ENCODE measurements at regions not wholly inside any gene's neighbourhood (a gene's known extent, or its start where the extent isn't known, plus 50 kb on each side); places are given as distances from the start of the nearest gene placed in this dataset.

DNA sequence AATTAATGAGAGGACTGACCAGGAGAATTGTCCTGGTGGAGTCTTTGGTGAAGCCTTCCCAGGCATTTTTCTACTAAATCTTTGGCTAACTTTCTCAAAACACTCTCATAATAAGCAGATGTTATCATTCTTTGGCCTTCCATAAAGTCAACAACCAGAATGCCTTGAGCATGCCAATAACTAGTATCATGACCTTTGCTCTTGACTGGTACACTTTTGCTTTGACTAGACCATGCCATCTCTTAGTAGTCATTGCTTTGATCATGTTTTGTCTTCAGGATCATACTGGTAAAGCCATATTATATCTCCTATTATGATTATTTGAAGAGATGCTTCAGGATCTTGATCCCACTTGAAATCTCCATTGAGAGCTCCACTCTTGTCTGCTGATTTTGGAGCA, 506.9 kb downstream of the ELAVL2 start:
- Mint-ChIP-seq H3K4me3 (ENCODE audit: unreplicated experiment) (no peak overlapping the region), H3K27me3 (ENCODE audit: low read depth) (no peaks in the 10 kb centered on the region), H3K27ac (ENCODE audit: unreplicated experiment) (no peak overlapping the region), H3K4me1 (ENCODE audit: low read depth) (no peaks in the 10 kb centered on the region), H3K9me3 (ENCODE audit: low read depth) (no peaks in the 10 kb centered on the region), H3K36me3 (ENCODE audit: low read depth) (no peaks in the 10 kb centered on the region)
- DNase-seq (ENCODE audit: low spot score), result no peak
- TF ChIP-seq, protein P1, sequence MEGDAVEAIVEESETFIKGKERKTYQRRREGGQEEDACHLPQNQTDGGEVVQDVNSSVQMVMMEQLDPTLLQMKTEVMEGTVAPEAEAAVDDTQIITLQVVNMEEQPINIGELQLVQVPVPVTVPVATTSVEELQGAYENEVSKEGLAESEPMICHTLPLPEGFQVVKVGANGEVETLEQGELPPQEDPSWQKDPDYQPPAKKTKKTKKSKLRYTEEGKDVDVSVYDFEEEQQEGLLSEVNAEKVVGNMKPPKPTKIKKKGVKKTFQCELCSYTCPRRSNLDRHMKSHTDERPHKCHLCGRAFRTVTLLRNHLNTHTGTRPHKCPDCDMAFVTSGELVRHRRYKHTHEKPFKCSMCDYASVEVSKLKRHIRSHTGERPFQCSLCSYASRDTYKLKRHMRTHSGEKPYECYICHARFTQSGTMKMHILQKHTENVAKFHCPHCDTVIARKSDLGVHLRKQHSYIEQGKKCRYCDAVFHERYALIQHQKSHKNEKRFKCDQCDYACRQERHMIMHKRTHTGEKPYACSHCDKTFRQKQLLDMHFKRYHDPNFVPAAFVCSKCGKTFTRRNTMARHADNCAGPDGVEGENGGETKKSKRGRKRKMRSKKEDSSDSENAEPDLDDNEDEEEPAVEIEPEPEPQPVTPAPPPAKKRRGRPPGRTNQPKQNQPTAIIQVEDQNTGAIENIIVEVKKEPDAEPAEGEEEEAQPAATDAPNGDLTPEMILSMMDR (IDR thresholded peaks at IDR 0.05), result no peak

DNA sequence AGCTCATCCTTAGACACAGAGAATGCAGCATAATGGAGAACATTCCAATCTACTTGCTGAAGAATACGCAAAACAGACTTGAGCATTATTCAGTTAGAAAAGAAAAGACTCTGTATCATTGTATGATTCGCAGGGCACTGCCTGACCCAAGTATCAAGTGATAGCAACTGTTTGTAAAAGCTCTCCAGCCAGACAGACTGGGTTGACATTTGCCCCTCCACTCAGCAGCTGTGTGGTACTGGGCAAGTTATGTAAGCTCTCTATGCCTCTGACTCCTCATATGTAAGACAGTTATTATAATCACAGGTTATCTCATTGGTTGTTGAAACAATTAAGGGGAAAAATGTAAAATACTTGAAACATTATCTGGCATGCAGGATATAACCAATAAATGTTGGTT, 505.0 kb downstream of the ELAVL2 start:
- TF ChIP-seq, protein P1 (IDR thresholded peaks at IDR 0.05), result no peak
- Mint-ChIP-seq H3K27ac (ENCODE audit: unreplicated experiment) (no peak overlapping the region), H3K9me3 (ENCODE audit: low read depth) (no peaks in the 10 kb centered on the region), H3K4me1 (ENCODE audit: low read depth) (no peaks in the 10 kb centered on the region), H3K4me3 (ENCODE audit: unreplicated experiment) (no peak overlapping the region), H3K27me3 (ENCODE audit: low read depth) (no peaks in the 10 kb centered on the region), H3K36me3 (ENCODE audit: low read depth) (no peaks in the 10 kb centered on the region)
- DNase-seq (ENCODE audit: low spot score), result no peak

DNA sequence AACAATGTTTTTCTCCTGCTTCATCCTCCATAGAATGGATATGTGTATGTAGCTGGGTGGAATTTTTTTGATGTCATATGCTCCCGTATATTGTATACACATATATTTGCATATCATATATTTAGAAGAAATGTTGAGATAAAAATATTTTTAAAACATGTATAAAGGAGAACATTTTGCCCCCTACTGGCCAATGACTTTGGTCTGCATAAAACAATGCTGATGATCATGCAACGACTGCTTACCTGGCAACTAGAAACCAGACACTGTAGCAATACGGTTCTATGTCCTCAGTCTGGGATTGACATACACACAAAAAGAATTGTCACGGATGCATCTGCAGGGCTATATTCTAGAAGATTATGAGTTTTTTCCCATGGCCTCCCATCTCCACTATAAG, 503.6 kb downstream of the ELAVL2 start:
- Mint-ChIP-seq H3K27ac (ENCODE audit: unreplicated experiment) (no peak overlapping the region), H3K4me1 (ENCODE audit: low read depth) (no peaks in the 10 kb centered on the region), H3K4me3 (ENCODE audit: unreplicated experiment) (no peak overlapping the region), H3K36me3 (ENCODE audit: low read depth) (no peaks in the 10 kb centered on the region), H3K9me3 (ENCODE audit: low read depth) (no peaks in the 10 kb centered on the region), H3K27me3 (ENCODE audit: low read depth) (no peaks in the 10 kb centered on the region)
- TF ChIP-seq, protein P1 (IDR thresholded peaks at IDR 0.05), result peak; percentile 69
- no peak for DNase-seq (ENCODE audit: low spot score)

DNA sequence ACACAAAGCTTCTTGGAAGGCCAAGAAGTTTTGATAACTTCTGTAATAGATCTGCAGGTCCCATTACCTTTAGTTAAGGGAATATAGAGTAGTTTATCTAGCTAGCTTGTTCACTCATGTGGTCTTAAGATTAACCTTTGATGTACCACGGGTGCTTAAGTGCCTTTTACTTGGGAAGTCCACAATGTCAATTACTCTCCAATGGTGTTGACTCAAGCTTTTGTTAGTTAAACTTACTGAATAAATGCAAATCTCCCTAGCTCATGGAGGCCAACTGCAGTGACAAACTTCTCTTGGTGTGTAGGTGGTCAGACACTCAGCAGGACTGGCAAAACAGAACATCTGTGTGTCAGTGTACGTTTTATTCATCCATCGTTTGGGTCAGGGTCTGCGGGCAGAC, 501.5 kb downstream of the ELAVL2 start:
- TF ChIP-seq, protein P1 (IDR thresholded peaks at IDR 0.05), result no peak
- Mint-ChIP-seq H3K4me3 (ENCODE audit: unreplicated experiment) (no peak overlapping the region), H3K36me3 (ENCODE audit: low read depth) (peaks cover 2% of the 10 kb centered on the region), H3K9me3 (ENCODE audit: low read depth) (peaks cover 7% of the 10 kb centered on the region), H3K27ac (ENCODE audit: unreplicated experiment) (no peak overlapping the region), H3K27me3 (ENCODE audit: low read depth) (no peaks in the 10 kb centered on the region), H3K4me1 (ENCODE audit: low read depth) (no peaks in the 10 kb centered on the region)
- no peak for DNase-seq (ENCODE audit: low spot score)

DNA sequence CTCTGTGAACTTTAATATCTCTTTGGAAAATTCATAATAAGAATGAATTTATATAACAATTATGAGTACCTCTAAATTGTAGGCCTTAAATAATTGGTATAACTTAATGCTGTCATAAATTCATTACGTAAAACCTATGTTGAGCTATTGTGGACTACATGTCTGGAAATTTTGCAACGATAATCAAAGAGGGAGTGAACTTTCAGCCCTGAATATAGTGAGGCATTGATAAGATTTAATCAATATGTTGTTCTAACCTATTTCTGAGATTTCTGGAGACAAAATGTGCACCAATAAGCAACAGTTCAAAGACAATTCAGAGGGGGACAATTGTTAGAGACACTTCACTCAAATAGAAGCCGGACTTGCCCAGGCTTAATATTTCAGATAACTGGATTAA, 499.4 kb downstream of the ELAVL2 start:
- TF ChIP-seq, protein P1 (IDR thresholded peaks at IDR 0.05), result no peak
- H3K27me3 Mint-ChIP-seq (ENCODE audit: low read depth), result no peaks in the 10 kb centered on the region
- peaks cover 14% of the 10 kb centered on the region for H3K9me3 Mint-ChIP-seq (ENCODE audit: low read depth)
- no peak for DNase-seq (ENCODE audit: low spot score)
- H3K4me3 Mint-ChIP-seq (ENCODE audit: unreplicated experiment), result no peak overlapping the region
- no peaks in the 10 kb centered on the region for H3K4me1 Mint-ChIP-seq (ENCODE audit: low read depth)
- peaks cover 2% of the 10 kb centered on the region for H3K36me3 Mint-ChIP-seq (ENCODE audit: low read depth)
- H3K27ac Mint-ChIP-seq (ENCODE audit: unreplicated experiment), result no peak overlapping the region
